GM19455 (cell line): ENCODE measurements at regions not wholly inside any gene's neighbourhood (a gene's known extent, or its start where the extent isn't known, plus 50 kb on each side); places are given as distances from the start of the nearest gene placed in this dataset.
"Not testable (repeated sequence)": the region's sequence is repeated elsewhere in the genome, so short reads cannot be mapped to it uniquely, and the experiment has no call there.

Experiments
- ATAC-seq: cut with Tn5 transposase; IDR thresholded peaks from one replicate; pipeline ENCODE4 v1.9.1; 2021; ENCODE audit not compliant: unreplicated experiment

DNA sequence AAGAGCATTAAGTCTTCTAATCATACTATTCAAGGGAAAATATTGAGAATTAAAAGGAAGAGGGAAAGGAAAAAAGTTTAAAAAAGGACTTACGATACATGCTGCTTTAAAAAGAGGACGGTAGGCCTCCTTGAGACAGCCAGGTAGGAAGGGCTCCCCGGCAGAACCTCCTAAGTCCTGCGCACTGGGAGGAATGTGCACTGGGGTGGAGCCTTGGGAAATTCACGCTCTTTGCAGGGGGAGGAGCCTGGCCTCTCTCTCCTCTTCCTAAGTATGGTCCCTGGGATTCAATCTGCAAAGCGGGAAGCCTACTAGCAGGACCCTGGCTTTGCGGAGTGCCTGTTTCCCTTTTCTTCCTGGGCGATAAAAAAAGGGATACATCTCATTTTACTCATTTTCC lies 553.0 kb downstream of the RPS29 start:
- no peak for ATAC-seq

DNA sequence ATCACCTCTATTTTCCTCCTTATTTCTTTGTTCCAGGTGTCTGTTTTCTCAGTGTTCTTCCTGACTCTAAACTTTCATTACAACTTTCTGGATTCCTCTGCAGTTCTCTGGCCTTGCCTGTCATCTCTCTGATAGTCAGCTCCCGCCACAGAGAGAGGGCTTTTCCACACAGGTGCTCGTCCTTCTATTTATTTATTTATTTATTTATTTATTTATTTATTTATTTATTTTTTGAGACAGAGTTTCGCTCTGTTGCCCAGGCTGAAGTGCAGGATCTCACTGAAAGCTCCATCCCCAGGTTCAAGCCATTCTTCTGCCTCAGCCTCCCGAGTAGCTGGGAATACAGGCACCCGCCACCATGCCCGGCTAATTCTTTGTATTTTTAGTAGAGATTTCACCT lies 554.5 kb downstream of the RPS29 start:
- not testable (repeated sequence) for ATAC-seq

DNA sequence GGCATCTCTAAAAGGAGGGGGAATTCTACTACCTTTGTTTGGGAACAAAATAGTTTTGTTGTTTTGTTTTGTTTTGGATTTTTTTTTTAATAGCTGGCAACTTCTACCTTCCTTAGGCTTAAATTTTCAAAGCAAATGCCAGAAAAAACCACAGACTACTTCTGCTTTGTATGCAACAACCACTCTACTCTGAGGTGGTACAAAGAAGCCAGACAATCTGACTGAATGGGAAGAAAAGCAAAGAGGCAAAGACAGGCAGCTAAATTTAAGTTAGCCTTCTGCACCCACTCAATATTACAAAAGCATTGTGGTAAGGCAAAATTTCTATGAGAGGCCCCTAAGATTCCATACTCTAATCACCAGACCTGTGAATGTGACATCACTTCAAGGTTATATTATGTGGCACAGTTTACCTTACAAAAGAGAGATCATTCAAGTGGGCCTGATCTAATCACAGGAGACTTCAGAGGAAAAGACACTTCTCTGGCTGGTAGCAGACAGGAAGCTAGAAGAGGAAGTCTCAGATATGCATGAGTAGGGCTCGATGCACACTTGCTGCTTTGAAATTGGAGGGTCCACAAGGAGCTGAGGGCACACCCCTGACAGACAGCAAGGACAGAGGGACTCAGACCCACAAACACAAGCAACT lies 566.6 kb downstream of the RPS29 start:
- no peak for ATAC-seq

DNA sequence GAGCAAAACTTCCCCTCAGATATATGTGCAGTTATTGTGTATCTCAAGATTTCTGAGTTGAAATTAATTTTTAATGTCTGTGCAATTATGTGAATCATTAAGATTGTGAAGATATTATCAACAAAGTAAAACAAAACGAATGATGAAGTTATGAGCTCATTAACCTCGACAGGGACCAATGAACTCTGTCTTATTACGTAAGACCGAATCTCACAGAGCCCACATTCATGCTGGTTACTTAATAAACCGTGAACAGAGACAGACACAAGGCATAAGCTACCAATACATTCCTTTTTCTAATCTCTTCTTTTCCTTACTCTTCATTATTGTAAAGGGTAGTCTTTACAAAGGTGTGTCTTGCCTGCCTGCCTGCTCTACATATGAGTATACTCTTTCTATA lies 568.7 kb downstream of the RPS29 start:
- ATAC-seq: no peak

GRCh38 chr14:49016381-49016780 lies 569.8 kb downstream of the RPS29 start:
- no peak for ATAC-seq

GRCh38 chr14:49014476-49014875 lies 571.7 kb downstream of the RPS29 start:
- ATAC-seq: no peak

DNA sequence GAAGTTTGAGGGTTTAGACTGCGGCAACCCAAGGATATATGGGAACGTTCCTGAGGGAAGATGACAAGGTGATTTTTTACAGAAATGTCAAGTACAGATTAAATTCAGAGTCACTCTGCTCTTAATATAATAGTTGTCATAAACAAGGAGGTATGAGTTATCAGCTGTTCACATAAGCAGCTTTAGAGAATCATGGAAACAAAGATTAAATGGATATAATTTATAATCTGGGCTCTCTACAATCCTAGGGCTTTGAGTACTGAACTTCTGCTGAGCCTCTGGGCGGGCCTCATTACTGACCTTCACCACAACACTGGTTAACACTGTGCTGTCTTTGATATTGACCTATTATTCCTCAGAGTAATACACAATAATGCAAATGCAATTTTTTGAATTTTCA lies 577.8 kb downstream of the RPS29 start:
- ATAC-seq: no peak

DNA sequence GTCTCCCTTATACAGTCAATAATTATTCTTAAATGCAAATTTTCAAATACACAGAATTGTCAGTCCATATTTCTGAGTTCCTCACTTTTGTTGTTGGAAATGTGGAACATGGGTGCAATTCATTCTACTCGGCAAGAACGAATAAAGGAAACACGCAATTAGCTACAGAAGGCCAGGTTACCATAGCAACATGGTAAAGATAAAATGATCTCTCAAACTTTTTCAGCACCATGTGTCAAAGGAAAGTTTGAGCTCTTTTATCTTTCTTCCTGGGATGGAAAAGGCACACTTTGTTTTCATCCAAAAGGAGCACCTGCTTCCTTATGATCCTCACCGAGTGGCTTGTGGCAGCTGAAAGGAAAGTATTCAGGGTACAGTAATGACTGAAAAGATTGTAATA lies 595.0 kb downstream of the RPS29 start:
- ATAC-seq: no peak

DNA sequence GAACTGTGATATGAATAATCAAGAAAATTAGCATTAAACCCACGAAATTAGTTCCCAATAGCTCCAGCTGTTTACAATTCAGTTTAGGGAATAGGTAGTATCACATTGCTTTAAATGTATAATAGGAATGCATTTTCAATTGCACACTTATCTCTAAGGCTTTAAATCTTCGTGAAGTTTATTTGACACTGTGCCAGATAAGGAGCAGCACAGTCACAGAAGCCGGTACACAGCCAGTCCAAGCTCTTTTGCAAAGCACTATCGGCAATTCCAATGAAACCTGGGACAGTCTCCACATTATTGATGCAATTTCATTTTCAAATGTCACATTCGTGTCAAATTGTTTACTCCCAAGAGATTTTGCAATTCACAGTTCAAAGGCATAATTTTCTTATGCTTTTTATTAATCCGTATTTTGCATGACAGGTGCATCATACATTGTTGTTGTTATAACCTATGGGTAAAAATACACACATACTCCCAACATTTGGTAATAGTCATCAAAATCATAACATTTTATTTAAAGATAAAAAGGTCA lies 602.8 kb downstream of the RPS29 start:
- no peak for ATAC-seq

DNA sequence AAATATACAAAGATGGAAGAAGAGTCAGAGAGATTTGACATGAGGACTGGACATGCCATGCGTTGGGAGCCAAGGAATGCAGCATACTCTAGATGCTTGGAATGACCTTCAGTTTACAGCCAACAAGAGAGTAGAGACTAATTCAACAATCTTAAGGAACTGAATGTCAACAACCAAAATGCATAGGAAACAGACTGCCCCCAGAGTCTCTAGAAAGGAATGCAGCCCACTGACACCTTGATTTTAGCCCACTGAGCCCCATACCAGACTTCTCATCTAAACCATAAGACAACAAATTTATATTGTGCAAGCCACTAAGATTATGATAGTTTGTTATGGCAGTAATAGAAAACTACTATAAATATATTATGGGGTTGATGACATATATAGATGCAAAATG lies 611.2 kb downstream of the RPS29 start:
- no peak for ATAC-seq

DNA sequence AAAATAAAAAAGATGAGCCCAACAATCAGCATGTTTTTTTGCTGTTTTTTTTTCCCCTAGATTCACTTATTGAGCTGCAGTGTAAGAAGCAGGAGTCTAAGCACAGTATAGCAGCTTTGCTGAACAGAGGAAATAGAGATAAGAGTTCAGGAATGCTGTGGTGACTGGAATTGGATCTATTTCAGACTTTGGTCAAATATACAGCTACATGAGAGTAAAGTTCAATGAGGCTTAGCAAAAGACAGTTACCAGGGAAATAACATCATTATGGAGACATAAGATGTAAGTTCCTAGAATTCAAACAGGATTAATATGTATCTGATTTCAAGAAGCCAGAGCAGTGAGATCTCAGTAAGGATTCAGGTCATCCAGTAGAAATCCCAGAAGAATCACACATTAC lies 613.0 kb downstream of the RPS29 start:
- no peak for ATAC-seq

DNA sequence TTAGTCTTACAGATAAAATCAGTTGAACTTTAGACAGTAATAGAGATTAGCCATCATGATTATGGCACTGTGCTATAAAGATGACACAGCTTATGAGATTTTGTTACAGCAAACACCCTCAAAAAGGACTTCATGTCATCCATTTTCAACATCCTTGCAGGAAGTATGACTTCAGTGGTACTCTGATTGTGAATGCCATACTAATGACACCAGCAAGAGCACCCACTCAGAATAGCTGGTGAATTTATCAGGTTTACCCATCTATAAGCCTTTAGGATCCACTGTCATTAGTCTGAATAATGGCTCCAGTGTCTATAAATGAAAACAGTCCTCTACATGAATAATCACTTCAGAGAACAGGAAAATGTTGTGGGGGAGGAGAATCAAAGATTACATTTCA lies 615.2 kb downstream of the RPS29 start:
- no peak for ATAC-seq

DNA sequence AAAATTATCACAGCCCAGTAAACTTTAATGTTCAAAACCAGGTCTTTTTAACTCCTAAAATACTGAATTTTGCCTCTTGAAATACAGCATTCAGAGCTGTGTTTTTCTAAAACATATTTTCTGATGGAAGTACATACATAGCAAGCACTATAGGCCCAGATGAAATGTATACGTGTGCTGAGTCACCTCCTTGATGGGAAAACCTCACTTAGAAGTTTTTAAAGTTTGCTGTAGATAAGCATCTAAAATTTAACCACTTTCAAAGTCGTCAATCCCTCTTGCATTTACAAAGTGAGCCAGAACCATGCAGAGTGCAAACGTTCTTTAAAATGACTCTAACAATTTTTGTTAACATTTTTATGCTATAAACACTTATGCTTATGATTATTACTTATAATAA lies 618.8 kb downstream of the RPS29 start:
- ATAC-seq: no peak

GRCh38 chr14:48963231-48963790 lies 622.9 kb downstream of the RPS29 start:
- no peak for ATAC-seq

DNA sequence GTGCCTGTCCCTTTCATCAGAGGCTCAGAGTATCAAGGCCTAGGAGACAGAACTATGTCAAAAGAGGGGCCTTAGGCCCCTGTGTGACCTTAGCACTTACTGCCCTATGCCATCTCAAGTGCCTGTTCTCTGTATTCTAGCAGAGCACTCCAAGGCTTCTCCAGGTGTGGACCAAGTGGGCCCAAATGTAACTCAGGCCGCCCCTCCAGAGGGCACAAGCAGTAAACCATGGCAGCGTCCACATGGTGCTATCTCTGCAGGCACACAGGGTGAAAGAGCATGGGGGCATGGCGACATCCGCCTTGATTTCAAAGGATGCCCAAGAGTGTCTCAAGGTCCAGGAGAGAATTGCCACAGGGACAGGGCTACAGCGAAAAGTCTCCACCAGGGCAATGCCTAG lies 628.7 kb downstream of the RPS29 start:
- no peak for ATAC-seq

GRCh38 chr14:48955857-48956256 lies 630.3 kb downstream of the RPS29 start:
- ATAC-seq: no peak

DNA sequence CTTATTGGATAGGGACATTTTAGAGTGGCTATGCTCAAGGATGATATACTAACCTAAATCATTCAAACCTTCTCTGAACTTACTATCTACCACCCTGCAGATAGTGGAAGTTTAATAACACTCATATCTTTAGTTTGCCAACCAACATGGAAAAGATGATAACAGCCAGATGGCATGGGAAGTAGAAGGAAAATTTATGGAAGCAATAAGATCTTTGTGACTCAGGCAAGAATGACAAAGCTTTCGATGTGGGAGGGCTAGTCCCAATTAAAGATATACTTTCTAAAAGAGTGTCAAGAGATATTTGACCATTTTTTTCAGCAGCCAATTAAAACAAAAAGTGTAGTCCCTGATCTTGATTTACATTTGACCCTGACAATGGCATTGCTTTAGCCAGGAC lies 631.7 kb downstream of the RPS29 start:
- no peak for ATAC-seq

GRCh38 chr14:48944809-48945208 lies 641.4 kb downstream of the RPS29 start:
- ATAC-seq: no peak

DNA sequence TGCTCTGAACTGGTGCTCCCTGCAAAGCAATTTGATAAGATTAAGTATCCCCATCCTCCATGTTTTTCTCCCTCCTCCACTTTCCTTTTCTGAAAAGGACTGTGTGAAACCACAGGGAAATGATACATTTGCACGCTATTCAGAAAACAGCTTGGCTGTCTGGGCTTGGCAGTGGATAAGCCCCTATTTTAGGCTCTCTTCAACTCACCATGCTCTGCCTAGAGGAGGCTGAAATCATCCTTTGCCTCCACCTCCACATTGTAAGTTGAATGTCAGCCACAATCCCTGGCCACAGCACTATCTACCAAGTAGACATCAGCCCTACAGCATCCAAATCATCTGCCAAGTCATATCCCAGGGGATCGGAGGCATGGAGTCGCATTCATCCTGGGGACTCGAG lies 642.3 kb downstream of the RPS29 start:
- ATAC-seq: no peak

GRCh38 chr14:48937541-48938195 lies 648.5 kb downstream of the RPS29 start:
- ATAC-seq: no peak

DNA sequence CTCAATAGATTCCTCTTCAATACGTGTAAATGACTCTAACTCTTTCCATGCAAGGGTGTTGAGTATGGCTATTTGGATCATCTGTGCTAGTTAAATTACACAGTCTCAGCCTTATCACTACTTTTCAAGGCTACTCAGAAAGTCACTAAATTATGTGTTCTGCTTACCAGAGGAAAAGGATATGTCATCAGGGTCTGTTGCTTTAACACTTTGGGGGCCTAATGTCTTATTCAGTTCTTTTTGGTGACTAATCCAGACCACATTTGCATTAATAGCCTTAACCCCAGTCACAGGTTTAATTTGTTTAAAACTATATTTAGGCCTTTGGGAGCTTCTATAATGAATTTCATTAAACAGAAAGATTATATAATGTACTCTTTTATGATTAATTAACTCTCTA lies 649.3 kb downstream of the RPS29 start:
- no peak for ATAC-seq

DNA sequence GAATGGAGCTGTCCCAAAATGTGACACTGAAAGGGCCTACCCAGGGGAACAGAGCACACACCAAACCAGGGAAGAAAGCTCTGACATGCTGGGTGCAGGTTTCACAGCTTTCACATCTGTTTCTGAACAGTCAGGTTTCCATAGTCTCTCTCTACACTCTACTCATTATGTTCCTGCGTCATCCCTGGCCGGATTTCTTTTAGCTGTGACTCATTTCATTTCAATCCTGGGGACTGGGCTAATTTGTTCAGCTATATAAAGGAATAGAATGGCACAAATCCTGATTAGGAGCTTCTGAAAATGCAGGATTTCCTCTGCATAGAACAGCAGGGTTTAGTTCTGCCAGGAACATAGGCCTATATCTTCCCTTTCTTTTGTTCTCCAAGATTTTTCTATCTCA lies 649.8 kb downstream of the RPS29 start:
- no peak for ATAC-seq

DNA sequence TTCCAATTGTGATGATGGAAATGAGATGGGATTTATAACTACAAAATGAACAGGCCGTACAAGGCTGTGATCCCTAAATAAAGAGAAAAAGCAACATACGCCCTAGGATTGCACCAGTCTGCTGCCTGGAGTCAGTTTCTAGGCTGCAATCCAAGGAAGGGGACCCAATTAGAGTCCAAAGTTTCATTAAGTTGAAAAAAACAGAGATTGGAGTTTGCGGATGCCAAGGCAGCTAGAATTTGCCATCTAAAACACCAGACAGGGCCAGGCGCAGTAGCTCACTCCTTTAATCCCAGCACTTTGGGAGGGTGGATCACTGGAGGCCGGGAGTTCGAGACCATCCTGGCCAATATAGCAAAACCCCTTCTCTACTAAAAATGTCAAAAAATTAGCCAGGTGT lies 661.0 kb downstream of the RPS29 start:
- no peak for ATAC-seq
